Activated T-cell treated with anti-CD3 and anti-CD28 coated beads for 24 hours (primary cell): ENCODE measurements at regions not wholly inside any gene's neighbourhood (a gene's known extent, or its start where the extent isn't known, plus 50 kb on each side); places are given as distances from the start of the nearest gene placed in this dataset.

ENCODE experiments used
- DNase-seq: peaks from one replicate; pipeline ENCODE4 v3.0.0-alpha.2; 2020; ENCODE audit warnings: low read depth

- DNase-seq, result no peak
Measured at GRCh38 chr9:89747596-89747995, 142.8 kb downstream of the GADD45G start.

- DNase-seq, result no peak
Measured at GRCh38 chr9:89748021-89748670, 143.3 kb downstream of the GADD45G start.

- DNase-seq, result no peak
Measured at GRCh38 chr9:89748831-89749499, 144.2 kb downstream of the GADD45G start.

- DNase-seq, result no peak
Measured at GRCh38 chr9:89749500-89750116, 144.8 kb downstream of the GADD45G start.

GRCh38 chr9:89750117-89750791 lies 145.4 kb downstream of the GADD45G start:
- no peak for DNase-seq

- no peak for DNase-seq
Measured at GRCh38 chr9:89751079-89751825, 146.4 kb downstream of the GADD45G start.

- DNase-seq, result no peak
Measured at GRCh38 chr9:89752154-89752553, 147.3 kb downstream of the GADD45G start.

GRCh38 chr9:89753472-89754055 lies 148.8 kb downstream of the GADD45G start:
- DNase-seq, result no peak

GRCh38 chr9:89754193-89754592 lies 149.4 kb downstream of the GADD45G start:
- DNase-seq, result no peak

GRCh38 chr9:89755821-89756220 lies 151.0 kb downstream of the GADD45G start:
- no peak for DNase-seq

- DNase-seq, result no peak
Measured at GRCh38 chr9:89756891-89757537, 152.2 kb downstream of the GADD45G start.

GRCh38 chr9:89757776-89758528 lies 153.1 kb downstream of the GADD45G start:
- no peak for DNase-seq

- DNase-seq, result no peak
Measured at GRCh38 chr9:89759572-89759971, 154.8 kb downstream of the GADD45G start.

GRCh38 chr9:89760123-89760522 lies 155.3 kb downstream of the GADD45G start:
- no peak for DNase-seq

GRCh38 chr9:89764217-89764616 lies 159.4 kb downstream of the GADD45G start:
- DNase-seq, result no peak

GRCh38 chr9:89765211-89765946 lies 160.6 kb downstream of the GADD45G start:
- no peak for DNase-seq

GRCh38 chr9:89766991-89767390 lies 162.2 kb downstream of the GADD45G start:
- DNase-seq, result no peak

- no peak for DNase-seq
Measured at GRCh38 chr9:89768051-89768450, 163.2 kb downstream of the GADD45G start.

GRCh38 chr9:89768650-89769071 lies 163.8 kb downstream of the GADD45G start:
- no peak for DNase-seq
